CD14-positive monocyte (primary cell): ENCODE measurements at regions not wholly inside any gene's neighbourhood (a gene's known extent, or its start where the extent isn't known, plus 50 kb on each side); places are given as distances from the start of the nearest gene placed in this dataset.

Source experiments
- DNase-seq, 3 donors: peaks; one replicate each; pipeline ENCODE4 v3.0.0-alpha.2; 2011 to 2022
- H2AFZ ChIP-seq: 2 replicates; pipeline ENCODE4 v1.6.0; 2012; ENCODE audit warnings: mild to moderate bottlenecking, low read depth, low read length, inconsistent platforms; ENCODE audit not compliant: insufficient read depth, poor library complexity, severe bottlenecking
- H3K27ac ChIP-seq, 2 donors: 1 replicate in 1 of 2; 2 replicates in 1 of 2; pipeline ENCODE4 v1.5.1; 2012 to 2013; ENCODE audit warnings: low read length in 2 of 2, control low read depth in 1 of 2, inconsistent platforms in 1 of 2, low read depth in 1 of 2, mild to moderate bottlenecking in 1 of 2
- H3K27me3 ChIP-seq, 2 donors: one replicate each; pipeline versions ENCODE4 v1.6.0 to v1.6.1; 2011 to 2013; ENCODE audit warnings: low read length in 2 of 2; ENCODE audit not compliant: control insufficient read depth in 2 of 2, insufficient read depth in 2 of 2
- H3K36me3 ChIP-seq, 2 donors: replicated peaks in 1 of 2; 1 replicate in 1 of 2; 2 replicates in 1 of 2; pipeline versions ENCODE4 v1.5.1 to v1.6.1; 2012 to 2013; ENCODE audit warnings: low read length in 2 of 2, control low read depth in 1 of 2, inconsistent platforms in 1 of 2, mild to moderate bottlenecking in 1 of 2; ENCODE audit not compliant: insufficient read depth in 2 of 2, control insufficient read depth in 1 of 2
- H3K4me1 ChIP-seq, 2 donors: 1 replicate in 1 of 2; 2 replicates in 1 of 2; pipeline versions ENCODE4 v1.5.1 to v1.6.1; 2012 to 2013; ENCODE audit warnings: low read length in 2 of 2, control low read depth in 1 of 2, inconsistent platforms in 1 of 2, mild to moderate bottlenecking in 1 of 2, moderate library complexity in 1 of 2; ENCODE audit not compliant: insufficient read depth in 2 of 2, control insufficient read depth in 1 of 2
- H3K4me2 ChIP-seq: replicated peaks from 2 replicates; pipeline ENCODE3; 2012; ENCODE audit warnings: low read length, moderate library complexity, mild to moderate bottlenecking; ENCODE audit not compliant: poor library complexity, severe bottlenecking; ENCODE audit errors: extremely low read depth
- H3K4me3 ChIP-seq, 3 experiments: fragments of 200-600 bp in 1 of 3; sonication (generic) in 1 of 3; replicated peaks in 1 of 3; 1 replicate in 2 of 3; 2 replicates in 1 of 3; pipeline ENCODE4 v1.5.1; 2011 to 2013; ENCODE audit warnings: low read length in 3 of 3, mild to moderate bottlenecking in 3 of 3, control low read depth in 2 of 3, low read depth in 2 of 3, inconsistent platforms in 1 of 3, moderate library complexity in 1 of 3
- H3K79me2 ChIP-seq: 2 replicates; pipeline ENCODE4 v1.6.0; 2012; ENCODE audit warnings: mild to moderate bottlenecking, control low read depth, inconsistent platforms, low read length, moderate library complexity; ENCODE audit not compliant: insufficient read depth
- H3K9ac ChIP-seq: 2 replicates; pipeline ENCODE4 v1.6.0; 2017; ENCODE audit warnings: low read length, mild to moderate bottlenecking; ENCODE audit not compliant: insufficient read depth, poor library complexity, severe bottlenecking
- H3K9me3 ChIP-seq, 2 donors: replicated peaks in 1 of 2; 1 replicate in 1 of 2; 2 replicates in 1 of 2; pipeline versions ENCODE4 v1.5.1 to v1.6.1; 2012 to 2013; ENCODE audit warnings: low read length in 2 of 2, control low read depth in 1 of 2; ENCODE audit not compliant: control insufficient read depth in 1 of 2, insufficient read depth in 1 of 2
- H4K20me1 ChIP-seq: 2 replicates; pipeline ENCODE4 v1.6.0; 2012; ENCODE audit warnings: mild to moderate bottlenecking, low read length, control low read depth, moderate library complexity; ENCODE audit not compliant: insufficient read depth
- H3K27ac Mint-ChIP-seq, 7 donors: one replicate each; pipeline ENCODE4 v1.8.0; 2020; ENCODE audit warnings: mild to moderate bottlenecking in 7 of 7, mixed read lengths in 7 of 7, moderate library complexity in 6 of 7, inconsistent platforms in 2 of 7
- H3K27me3 Mint-ChIP-seq, 3 donors: one replicate each; pipeline ENCODE4 v1.8.0; 2021 to 2022; ENCODE audit warnings: low read depth in 3 of 3, mild to moderate bottlenecking in 3 of 3, mixed read lengths in 3 of 3, moderate library complexity in 3 of 3, inconsistent platforms in 1 of 3
- H3K36me3 Mint-ChIP-seq, 2 donors: one replicate each; pipeline ENCODE4 v1.8.0; 2020; ENCODE audit warnings: mixed read lengths in 2 of 2, inconsistent platforms in 1 of 2, mild to moderate bottlenecking in 1 of 2
- H3K4me1 Mint-ChIP-seq: one replicate; pipeline ENCODE4 v1.8.0; 2020; ENCODE audit warnings: mild to moderate bottlenecking, mixed read lengths
- H3K4me3 Mint-ChIP-seq, 2 donors: one replicate each; pipeline ENCODE4 v1.8.0; 2020; ENCODE audit warnings: mild to moderate bottlenecking in 2 of 2, mixed read lengths in 2 of 2, moderate library complexity in 1 of 2
- H3K9me3 Mint-ChIP-seq, 7 donors: one replicate each; pipeline ENCODE4 v1.8.0; 2020 to 2022; ENCODE audit warnings: mixed read lengths in 7 of 7, mild to moderate bottlenecking in 6 of 7, moderate library complexity in 6 of 7, inconsistent platforms in 2 of 7
- WGBS: methylation state at CpG from one replicate; pipeline ENCODE4 v1.1.5; 2013; ENCODE audit warnings: missing lambda C conversion rate; ENCODE audit not compliant: insufficient coverage; 5-methylcytosine and 5-hydroxymethylcytosine counted together
- intact Hi-C, 2 donors: fragments of 100-400 bp; cut with micrococcal nuclease; formaldehyde crosslinking; loops; one replicate each; pipeline versions ENCODE4 v1.15.0 to v1.15.1; 2023
- TF ChIP-seq, protein P1 (sequence below): fragments of 200-600 bp; IDR thresholded peaks from one replicate; pipeline ENCODE4 v1.8.0; 2022; ENCODE audit warnings: antibody characterized with exemption, mild to moderate bottlenecking

GRCh38 chr3:102791641-102792589 is 357.1 kb downstream of the ZPLD1 start:
- Histone ChIP-seq H3K9ac (no peak overlapping the region), H3K4me1 (no peaks in the 10 kb centered on the region), H2AFZ (no peak overlapping the region), H3K27ac (no peak overlapping the region), H3K4me2 (no peak overlapping the region), H3K9me3 (no peaks in the 10 kb centered on the region), H3K4me3 (no peak overlapping the region), H3K27me3 (no peaks in the 10 kb centered on the region), H3K79me2 (no peaks in the 10 kb centered on the region), H3K36me3 (no peaks in the 10 kb centered on the region), H4K20me1 (no peaks in the 10 kb centered on the region)
- Mint-ChIP-seq H3K4me1 (no peaks in the 10 kb centered on the region), H3K4me3 (no peak overlapping the region), H3K27me3 (no peaks in the 10 kb centered on the region), H3K27ac (no peak overlapping the region), H3K9me3 (peaks cover 0 to 5% (median 0%) of the 10 kb centered on the region in 7 donors), H3K36me3 (no peaks in the 10 kb centered on the region)
- DNase-seq = no peak
- TF ChIP-seq, protein P1, sequence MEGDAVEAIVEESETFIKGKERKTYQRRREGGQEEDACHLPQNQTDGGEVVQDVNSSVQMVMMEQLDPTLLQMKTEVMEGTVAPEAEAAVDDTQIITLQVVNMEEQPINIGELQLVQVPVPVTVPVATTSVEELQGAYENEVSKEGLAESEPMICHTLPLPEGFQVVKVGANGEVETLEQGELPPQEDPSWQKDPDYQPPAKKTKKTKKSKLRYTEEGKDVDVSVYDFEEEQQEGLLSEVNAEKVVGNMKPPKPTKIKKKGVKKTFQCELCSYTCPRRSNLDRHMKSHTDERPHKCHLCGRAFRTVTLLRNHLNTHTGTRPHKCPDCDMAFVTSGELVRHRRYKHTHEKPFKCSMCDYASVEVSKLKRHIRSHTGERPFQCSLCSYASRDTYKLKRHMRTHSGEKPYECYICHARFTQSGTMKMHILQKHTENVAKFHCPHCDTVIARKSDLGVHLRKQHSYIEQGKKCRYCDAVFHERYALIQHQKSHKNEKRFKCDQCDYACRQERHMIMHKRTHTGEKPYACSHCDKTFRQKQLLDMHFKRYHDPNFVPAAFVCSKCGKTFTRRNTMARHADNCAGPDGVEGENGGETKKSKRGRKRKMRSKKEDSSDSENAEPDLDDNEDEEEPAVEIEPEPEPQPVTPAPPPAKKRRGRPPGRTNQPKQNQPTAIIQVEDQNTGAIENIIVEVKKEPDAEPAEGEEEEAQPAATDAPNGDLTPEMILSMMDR = no peak
- intact Hi-C loops = no loop called here
- 83% methylated on average over 3 of the region's 7 CpGs for WGBS

DNA sequence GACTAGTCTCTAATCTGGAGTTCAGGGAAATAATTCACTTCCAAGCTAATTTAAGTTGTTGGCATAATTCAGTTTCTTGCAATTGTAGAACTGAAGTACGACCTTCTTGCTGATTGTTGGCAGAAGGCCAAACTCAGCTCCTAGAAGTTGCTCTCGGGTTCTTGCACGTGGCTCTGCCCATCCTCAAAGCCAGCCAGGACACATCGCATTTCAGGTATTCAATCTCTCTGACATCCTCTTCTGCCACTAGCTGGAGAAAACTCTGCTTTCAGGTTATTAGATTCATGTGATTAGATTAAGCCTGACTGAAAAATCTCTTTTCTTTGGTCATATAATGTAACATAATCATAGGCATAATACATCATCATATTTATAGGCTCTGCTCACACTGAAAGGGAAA is 362.0 kb downstream of the ZPLD1 start:
- WGBS = 50% methylated on average over 1 of the region's 4 CpGs
- H3K9me3 ChIP-seq = peaks cover 3 to 4% of the 10 kb centered on the region in 2 donors
- H3K79me2 ChIP-seq = no peaks in the 10 kb centered on the region
- no peak overlapping the region for H2AFZ ChIP-seq
- intact Hi-C loops = no loop called here
- no peaks in the 10 kb centered on the region for H3K36me3 Mint-ChIP-seq
- H3K4me1 ChIP-seq = no peaks in the 10 kb centered on the region
- no peaks in the 10 kb centered on the region for H3K4me1 Mint-ChIP-seq
- H3K4me3 Mint-ChIP-seq = no peak overlapping the region
- no peaks in the 10 kb centered on the region for H3K27me3 ChIP-seq
- H3K27ac ChIP-seq = no peak overlapping the region
- no peak overlapping the region for H3K4me3 ChIP-seq
- TF ChIP-seq, protein P1 = no peak
- H3K27ac Mint-ChIP-seq = no peak overlapping the region
- H3K36me3 ChIP-seq = no peaks in the 10 kb centered on the region
- H4K20me1 ChIP-seq = no peaks in the 10 kb centered on the region
- DNase-seq = no peak
- peaks cover 0 to 4% (median 1%) of the 10 kb centered on the region in 7 donors for H3K9me3 Mint-ChIP-seq
- H3K27me3 Mint-ChIP-seq = no peaks in the 10 kb centered on the region
- H3K9ac ChIP-seq = no peak overlapping the region
- no peak overlapping the region for H3K4me2 ChIP-seq
